ENCODE measurements at regions not wholly inside any gene's neighbourhood (a gene's known extent, or its start where the extent isn't known, plus 50 kb on each side); places are given as distances from the start of the nearest gene placed in this dataset.
"Not testable (repeated sequence)": the region's sequence is repeated elsewhere in the genome, so short reads cannot be mapped to it uniquely, and the experiment has no call there.

- DNase-seq (ENCODE audit: low read depth in 3 of 3, low spot score in 1 of 3): not testable (repeated sequence)
Measured at GRCh38 chr7:80019809-80020207, 114.8 kb upstream of the GNAI1 start.

- peak in 1 of 3 donors; percentile 13 for DNase-seq (ENCODE audit: low read depth in 3 of 3, low spot score in 1 of 3)
Measured at GRCh38 chr7:80018941-80019808, 115.5 kb upstream of the GNAI1 start.

DNA sequence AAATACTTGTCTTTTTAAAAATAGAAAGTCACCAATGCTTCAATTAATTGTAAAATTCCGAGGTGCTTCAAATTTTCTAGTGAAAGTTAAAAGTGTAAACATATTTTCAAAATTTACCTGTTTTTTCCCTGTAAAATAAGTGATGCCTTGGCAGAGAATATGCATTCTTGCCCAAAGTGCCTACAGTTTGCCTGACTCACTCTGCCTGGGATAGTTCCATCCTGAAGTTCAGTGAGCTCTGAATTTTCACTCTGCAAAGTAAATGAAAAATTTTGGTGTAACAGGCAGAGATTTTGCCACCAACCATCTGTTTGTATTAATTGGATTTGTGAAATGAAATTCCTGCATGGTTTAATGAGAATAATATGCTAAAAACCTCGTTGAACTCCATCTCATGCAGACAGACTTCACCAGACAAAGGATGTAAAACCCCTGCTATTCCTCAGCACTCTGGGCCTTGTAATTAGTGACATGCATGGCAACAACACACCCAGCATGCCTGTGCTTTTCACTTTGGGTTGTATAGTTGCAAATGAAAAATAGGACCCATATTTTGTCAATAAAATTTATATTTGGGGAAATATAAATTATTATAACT lies 117.4 kb upstream of the GNAI1 start:
- no peak for DNase-seq (ENCODE audit: low read depth in 3 of 3, low spot score in 1 of 3)

- no peak for DNase-seq (ENCODE audit: low read depth in 3 of 3, low spot score in 1 of 3)
Measured at GRCh38 chr7:80014511-80014910, 120.1 kb upstream of the GNAI1 start.

DNA sequence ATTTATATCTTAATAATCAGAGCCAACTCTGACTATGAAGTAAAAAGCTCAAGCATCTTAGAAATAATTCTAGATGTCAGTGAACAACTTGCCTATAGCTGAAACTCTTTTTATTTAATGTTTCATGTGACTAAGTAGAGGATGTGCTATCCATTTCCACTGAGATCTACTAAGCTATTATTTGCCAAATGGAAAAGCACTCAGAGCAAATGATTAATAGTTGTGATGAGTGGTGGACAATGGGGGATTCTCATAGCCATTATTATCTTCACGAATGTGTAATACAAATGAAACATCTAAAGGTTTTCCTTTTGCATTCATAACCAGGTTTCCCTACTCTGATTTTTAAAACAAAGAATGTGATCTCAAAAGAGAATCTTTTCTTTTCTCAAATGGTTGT lies 126.6 kb upstream of the GNAI1 start:
- DNase-seq (ENCODE audit: low read depth in 3 of 3, low spot score in 1 of 3): no peak

DNA sequence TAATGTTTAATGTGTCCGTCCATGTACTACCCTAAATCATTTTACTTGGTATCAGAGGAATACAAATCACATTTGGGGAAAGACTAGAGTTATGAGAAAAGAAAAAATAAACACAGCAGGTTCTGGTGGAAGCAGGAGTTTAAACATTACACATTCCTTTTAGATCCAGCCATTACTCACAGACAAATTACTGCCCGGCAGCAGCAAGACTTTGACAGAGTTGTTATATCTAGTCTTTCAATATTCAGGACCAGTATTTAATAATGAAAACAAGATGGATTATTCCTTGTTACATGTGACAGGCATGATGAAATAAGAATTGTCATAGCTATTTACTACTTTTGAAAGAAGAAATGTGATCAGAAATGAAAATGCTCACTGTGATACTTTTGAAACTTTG lies 131.8 kb upstream of the GNAI1 start:
- DNase-seq (ENCODE audit: low read depth in 3 of 3, low spot score in 1 of 3): no peak

GRCh38 chr7:79998363-79998762 lies 136.3 kb upstream of the GNAI1 start:
- no peak for DNase-seq (ENCODE audit: low read depth in 3 of 3, low spot score in 1 of 3)

DNA sequence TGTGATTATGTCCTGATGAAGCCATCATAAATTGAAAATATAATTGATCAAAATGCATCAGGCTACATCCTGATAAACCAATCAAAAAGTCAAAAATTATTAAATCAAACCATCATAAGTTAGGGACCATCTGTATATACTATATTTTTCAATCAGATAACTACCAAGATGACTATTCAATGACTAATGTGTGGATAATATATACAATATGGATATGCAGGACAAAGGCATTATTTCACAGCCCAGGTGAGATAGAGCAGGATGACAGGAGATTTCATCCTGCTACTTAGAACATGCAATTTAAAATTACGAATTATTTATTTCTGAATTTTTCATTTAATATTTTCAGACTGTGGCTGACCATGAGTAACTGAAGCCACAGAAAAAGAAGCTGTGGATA lies 137.3 kb upstream of the GNAI1 start:
- DNase-seq (ENCODE audit: low read depth in 3 of 3, low spot score in 1 of 3): no peak

DNA sequence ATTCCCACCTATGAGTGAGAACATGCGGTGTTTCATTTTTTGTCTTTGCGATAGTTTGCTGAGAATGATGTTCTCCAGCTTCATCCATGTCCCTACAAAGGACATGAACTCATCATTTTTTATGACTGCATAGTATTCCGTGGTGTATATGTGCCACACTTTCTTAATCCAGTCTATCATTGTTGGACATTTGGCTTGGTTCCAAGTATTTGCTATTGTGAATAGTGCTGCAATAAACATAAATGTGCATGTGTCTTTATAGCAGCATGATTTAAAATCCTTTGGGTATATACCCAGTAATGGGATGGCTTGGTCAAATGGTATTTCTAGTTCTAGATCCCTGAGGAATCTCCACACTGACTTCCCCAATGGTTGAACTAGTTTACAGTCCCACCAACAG lies 138.9 kb upstream of the GNAI1 start:
- DNase-seq (ENCODE audit: low read depth in 3 of 3, low spot score in 1 of 3): not testable (repeated sequence)

DNA sequence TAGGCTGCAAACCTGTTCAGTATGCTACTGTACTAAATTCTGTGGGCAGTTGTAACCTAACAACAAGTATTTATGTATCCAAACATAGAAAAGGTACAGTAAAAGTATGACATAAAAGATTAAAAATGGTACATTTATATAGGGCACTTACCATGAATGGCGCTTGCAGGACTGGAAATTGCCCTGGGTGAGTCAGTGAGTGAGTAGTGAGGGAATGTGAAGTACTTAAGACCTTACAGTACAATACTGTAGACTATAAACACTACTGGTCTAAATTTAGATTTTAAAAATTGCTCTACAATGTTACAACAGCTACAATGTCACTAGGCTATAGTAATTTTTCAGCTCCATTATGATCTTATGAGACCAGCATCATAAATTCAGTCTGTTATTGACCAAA lies 146.0 kb upstream of the GNAI1 start:
- no peak for DNase-seq (ENCODE audit: low read depth in 3 of 3, low spot score in 1 of 3)

- DNase-seq (ENCODE audit: low read depth in 3 of 3, low spot score in 1 of 3): no peak
Measured at GRCh38 chr7:79984210-79984609, 150.4 kb upstream of the GNAI1 start.

- no peak for DNase-seq (ENCODE audit: low read depth in 3 of 3, low spot score in 1 of 3)
Measured at GRCh38 chr7:79982141-79982770, 152.4 kb upstream of the GNAI1 start.

GRCh38 chr7:79980376-79980775 lies 154.3 kb upstream of the GNAI1 start:
- DNase-seq (ENCODE audit: low read depth in 3 of 3, low spot score in 1 of 3): no peak

GRCh38 chr7:79979437-79979836 lies 155.2 kb upstream of the GNAI1 start:
- DNase-seq (ENCODE audit: low read depth in 3 of 3, low spot score in 1 of 3): no peak

DNA sequence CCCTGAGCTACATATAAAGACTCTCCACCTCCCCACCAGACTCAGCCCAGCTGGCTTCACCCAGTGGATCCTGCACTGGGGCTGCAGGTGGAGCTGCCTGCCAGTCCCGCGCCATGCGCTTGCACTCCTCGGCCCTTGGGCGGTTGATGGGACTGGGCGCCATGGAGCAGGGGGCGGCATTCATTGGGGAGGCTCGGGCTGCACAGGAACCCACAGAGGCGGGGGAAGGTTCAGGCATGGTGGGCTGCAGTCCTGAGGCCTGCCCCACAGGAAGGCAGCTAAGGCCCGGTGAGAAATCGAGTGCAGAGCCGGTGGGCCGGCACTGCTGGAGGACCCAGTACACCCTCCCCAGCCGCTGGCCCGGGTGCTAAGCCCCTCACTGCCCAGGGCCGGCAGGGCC lies 157.2 kb upstream of the GNAI1 start:
- DNase-seq (ENCODE audit: low read depth in 3 of 3, low spot score in 1 of 3): no peak

GRCh38 chr7:79976711-79977020 lies 158.0 kb upstream of the GNAI1 start:
- DNase-seq (ENCODE audit: low read depth in 3 of 3, low spot score in 1 of 3): not testable (repeated sequence)

- DNase-seq (ENCODE audit: low read depth in 3 of 3, low spot score in 1 of 3): not testable (repeated sequence)
Measured at GRCh38 chr7:79975986-79976710, 158.5 kb upstream of the GNAI1 start.

GRCh38 chr7:79973455-79973854 lies 161.2 kb upstream of the GNAI1 start:
- no peak for DNase-seq (ENCODE audit: low read depth in 3 of 3, low spot score in 1 of 3)

- no peak for DNase-seq (ENCODE audit: low read depth in 3 of 3, low spot score in 1 of 3)
Measured at GRCh38 chr7:79971058-79971457, 163.6 kb upstream of the GNAI1 start.

GRCh38 chr7:79968894-79969293 lies 165.7 kb upstream of the GNAI1 start:
- DNase-seq (ENCODE audit: low read depth in 3 of 3, low spot score in 1 of 3): no peak

DNA sequence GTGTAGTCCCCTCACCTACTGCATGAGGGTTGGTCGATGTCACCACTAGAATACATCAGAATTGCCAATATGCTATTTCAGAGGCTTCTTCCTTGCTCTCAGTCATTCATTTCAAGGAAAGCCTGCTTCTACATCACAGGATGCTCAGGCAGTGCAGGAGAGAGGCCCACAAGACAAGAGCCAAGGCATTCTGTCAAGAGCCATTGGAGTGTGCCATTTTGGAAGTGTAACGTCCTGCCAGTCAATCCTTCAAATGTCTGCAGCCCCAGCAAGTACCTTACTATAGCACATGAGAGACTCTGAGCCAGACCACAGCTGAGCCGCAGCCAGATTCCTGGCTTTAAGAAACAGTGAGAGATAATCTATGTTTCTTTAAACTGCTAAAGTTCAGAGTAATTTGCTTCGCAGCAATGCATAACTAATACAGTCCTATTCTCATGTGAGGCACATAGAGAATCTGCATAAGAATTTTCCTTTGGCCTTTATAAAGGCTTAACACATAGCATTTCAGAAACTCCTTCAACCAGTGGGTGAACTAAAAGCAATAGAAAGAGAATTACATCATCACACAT lies 166.5 kb upstream of the GNAI1 start:
- DNase-seq (ENCODE audit: low read depth in 3 of 3, low spot score in 1 of 3): no peak
